ENCODE measurements at regions not wholly inside any gene's neighbourhood (a gene's known extent, or its start where the extent isn't known, plus 50 kb on each side); places are given as distances from the start of the nearest gene placed in this dataset.
A peak's percentile ranks its signal among the peaks of the same experiment; 100 is the strongest.

GRCh38 chr2:221689140-221689539, 117.0 kb upstream of the EPHA4 start:
- DNase-seq (no peak), ATAC-seq (no peak)

DNA sequence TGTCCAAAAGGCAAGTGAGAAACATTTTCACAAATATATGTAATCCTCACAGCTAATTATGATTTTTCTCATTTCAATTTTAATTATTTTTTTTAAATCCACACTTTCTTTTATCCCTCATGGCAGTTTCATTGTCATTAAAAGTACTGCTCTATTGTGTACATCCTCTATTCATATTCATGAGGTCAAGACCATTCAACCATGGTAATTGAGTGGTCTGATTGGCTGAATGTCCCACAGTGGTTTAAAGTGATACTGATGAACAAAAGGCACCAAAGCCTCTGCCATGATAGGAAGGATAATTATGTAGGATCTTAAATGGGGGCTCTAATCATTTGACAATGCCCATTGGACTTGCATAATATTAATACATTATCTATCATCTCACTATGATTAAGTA, 108.4 kb upstream of the EPHA4 start:
- no peak for DNase-seq
- ATAC-seq = no peak

- no peak for ATAC-seq
- DNase-seq = no peak
Measured at GRCh38 chr2:221677688-221678087, 105.6 kb upstream of the EPHA4 start.

GRCh38 chr2:221676566-221677172, 104.6 kb upstream of the EPHA4 start:
- no peak for DNase-seq
- no peak for ATAC-seq

DNA sequence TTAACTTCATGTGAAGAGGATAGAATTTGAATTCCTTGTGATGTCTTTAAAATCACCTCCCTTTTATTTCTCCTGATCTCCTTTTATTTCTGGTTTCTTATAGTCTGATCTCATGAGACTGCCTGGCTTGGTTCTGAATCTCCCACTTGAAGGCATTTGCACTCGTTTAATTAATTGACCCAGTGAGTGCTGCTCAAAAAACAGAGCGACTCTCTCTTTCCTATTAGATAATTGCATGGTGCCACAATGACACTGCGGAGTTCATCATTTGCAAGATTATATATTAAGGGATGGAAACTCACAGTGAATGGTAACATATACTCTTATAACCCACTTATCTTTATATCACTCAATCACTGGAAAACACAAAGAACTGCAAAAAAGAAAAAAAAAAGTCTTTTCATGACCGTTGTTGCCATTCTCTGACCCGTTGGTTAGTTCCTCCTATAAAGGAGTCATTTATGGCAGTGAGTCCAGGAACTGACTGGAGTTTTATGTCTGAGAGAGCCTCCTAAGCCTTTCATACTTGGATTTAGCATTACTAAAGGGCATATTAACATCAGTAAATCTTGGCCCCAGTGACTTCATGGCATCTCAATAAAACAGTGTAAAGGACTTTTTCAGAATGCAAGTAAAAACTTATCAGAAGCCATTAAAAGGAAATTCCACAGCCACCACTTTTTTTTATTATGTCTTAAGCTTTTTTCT, 103.3 kb upstream of the EPHA4 start:
- ATAC-seq = no peak
- no peak for DNase-seq

GRCh38 chr2:221674446-221674845, 102.3 kb upstream of the EPHA4 start:
- DNase-seq = no peak
- no peak for ATAC-seq

GRCh38 chr2:221673248-221673647, 101.1 kb upstream of the EPHA4 start:
- ATAC-seq (no peak), DNase-seq (no peak)

DNA sequence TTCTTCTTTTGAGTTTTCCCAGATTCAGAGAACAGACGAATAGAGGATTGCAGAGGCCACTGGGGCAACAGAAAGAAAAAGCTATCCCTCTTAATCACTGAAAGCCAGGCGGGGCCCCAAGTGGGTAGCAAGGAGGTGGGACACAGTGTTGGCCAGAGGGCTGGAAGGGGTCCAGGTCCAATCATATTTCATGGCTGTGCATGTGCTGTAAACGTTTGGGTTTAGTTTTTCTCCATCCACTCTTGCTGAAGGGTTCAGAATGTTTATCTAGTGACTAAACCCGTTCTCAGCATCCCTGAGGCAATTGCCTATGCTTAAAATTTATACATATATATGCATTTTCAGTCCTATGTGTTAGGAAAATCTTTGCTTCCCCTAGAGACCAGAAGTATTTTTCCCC, 99.4 kb upstream of the EPHA4 start:
- DNase-seq = no peak
- no peak for ATAC-seq

GRCh38 chr2:221662689-221663391, 90.7 kb upstream of the EPHA4 start:
- DNase-seq = no peak
- no peak for ATAC-seq

DNA sequence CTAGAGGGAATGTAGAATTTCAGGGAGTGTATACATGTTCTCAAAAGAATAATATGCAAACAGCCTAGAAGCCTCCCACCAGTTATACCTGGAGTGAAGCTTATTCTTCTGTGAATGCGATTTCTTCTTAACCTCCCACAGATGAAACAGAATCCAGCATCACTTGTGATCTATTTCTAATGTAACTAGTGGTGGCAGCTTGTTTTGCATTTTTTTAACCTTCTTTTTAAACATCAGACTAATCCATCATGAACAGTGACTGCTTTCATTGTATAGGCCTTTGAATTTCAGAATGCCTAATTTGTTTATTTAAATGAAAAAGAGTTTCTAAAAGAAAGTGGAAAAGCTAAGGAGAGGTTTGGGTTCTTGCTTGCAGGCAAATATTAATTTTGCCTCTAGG, 85.7 kb upstream of the EPHA4 start:
- DNase-seq = no peak
- ATAC-seq = no peak

- no peak for ATAC-seq
- DNase-seq = no peak
Measured at GRCh38 chr2:221655300-221655699, 83.2 kb upstream of the EPHA4 start.

DNA sequence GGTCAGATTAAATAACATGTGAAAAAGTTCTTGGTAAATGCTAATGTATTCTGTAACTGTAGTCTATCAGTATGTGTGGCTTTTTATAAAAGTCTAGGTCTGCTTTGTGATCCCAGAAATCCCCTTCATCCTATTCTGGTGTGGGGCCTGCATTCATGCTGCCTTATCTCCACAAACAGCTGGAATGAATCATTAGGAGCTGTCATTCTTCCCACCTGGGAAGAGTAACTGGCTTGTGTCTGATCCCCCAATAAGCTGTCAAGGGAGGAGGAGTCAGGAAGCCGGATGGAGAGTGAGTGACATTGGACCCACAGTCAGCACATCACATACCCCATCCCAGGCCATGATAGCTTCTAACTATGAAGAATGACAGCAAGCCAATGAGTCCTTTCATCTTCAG, 81.1 kb upstream of the EPHA4 start:
- ATAC-seq (no peak), DNase-seq (no peak)

DNA sequence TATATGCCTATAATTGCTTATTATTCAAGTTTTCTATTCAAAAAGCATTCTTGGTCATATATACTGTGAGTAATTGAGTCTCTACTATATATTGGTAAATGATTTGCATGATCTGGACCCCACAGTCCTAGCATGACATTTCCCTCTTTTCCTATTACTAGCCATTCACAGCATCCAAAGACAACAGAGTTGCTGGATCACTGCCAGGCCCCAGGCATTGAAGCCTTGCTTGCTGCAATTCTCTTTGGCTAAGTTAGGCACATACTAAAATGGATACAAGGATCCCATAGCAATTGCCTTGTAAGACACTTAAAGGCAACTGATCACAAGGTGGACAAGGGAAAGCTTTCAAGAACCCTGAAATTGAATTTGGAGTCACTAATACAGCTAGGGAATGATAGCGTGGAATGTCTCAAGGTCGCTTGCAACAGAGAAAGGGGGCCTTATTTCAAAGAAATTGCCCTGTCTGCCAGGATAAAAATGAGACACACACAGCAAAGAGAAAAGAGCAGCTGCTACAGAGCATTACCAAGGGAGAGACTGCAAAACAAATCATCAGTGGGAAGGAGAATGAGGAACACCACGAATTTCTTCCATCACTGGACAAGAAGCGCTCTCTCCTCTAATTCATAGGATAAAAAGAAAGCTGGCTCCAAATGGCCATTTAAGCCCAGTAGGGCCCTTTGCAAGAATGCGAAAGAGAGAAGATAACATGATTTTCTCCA, 77.1 kb upstream of the EPHA4 start:
- no peak for ATAC-seq
- DNase-seq = no peak

GRCh38 chr2:221642447-221642846, 70.3 kb upstream of the EPHA4 start:
- ATAC-seq (no peak), DNase-seq (no peak)

GRCh38 chr2:221641181-221641871, 69.2 kb upstream of the EPHA4 start:
- DNase-seq = no peak
- peak; percentile 43 for ATAC-seq

DNA sequence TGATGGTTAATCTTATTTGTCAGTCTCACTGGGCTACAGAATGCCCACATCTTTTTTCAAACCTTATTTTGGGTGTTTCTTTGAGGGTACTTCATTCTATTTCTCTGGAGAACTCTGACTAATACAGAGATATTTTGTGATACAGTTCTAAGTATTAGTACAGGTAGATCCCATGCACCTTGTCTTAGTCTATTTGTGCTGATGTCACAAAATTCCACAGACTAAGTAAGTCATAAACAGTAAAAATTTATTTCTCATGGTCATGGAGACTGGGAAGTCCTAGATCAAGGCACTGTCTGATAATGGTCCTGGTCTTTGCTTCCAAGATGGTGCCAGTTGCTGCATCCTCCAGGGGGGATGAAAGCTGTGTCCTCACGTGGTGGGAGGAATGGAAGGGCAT, 68.6 kb upstream of the EPHA4 start:
- no peak for DNase-seq
- ATAC-seq = no peak

DNA sequence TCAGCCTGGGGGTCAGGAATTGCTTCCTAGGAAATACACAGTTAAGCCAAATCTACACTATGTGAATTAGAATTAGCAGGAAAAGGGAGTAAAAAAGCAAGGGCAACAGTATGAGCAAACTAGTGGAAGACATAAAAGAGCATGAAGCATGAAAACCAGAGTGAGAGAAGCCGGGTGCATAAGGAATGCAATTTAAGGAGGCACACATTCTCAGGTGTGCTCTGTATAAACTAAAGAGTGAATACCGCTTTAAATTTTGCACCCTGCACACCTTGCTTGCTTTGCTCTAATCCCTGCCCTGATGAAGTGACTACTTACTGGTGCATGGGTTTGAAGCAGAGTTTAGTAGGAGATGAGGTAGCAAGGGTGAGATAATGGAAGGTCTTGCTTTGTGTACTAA, 65.7 kb upstream of the EPHA4 start:
- DNase-seq (no peak), ATAC-seq (no peak)

DNA sequence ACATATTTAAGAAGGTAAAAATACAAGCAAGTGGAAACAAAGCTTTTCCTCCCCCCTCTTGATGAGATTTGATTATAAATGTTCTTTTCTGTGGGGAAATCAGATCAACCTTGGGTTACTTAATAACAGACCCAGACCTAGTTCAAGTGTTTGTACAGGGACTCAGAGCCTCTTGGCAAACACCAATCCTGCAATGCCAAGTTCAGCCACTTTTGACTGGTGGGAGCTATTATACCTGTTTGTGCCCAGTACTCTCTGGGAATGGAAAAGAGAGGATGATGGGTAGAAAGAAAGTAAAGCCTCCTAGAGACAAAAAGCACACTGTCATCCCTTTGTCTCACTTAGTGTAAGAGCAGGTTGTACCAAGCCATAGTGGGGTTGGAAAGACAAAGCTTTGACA, 63.8 kb upstream of the EPHA4 start:
- ATAC-seq (no peak), DNase-seq (no peak)

GRCh38 chr2:221629468-221629867, 57.4 kb upstream of the EPHA4 start:
- ATAC-seq (no peak), DNase-seq (no peak)

- no peak for DNase-seq
- no peak for ATAC-seq
Measured at GRCh38 chr2:221624475-221624874, 52.4 kb upstream of the EPHA4 start.

Data from stimulated activated naive CD8-positive, alpha-beta T cell treated with anti-CD3 and anti-CD28 coated beads, Interleukin-15, Interleukin-2, amounts not matched to agents 100 U/mL and 50 U/mL, for 24 hours (primary cell).